WTC11 (cell line): ENCODE measurements at regions not wholly inside any gene's neighbourhood (a gene's known extent, or its start where the extent isn't known, plus 50 kb on each side); places are given as distances from the start of the nearest gene placed in this dataset.

Experiments used
- ATAC-seq: fragments of 200-7000 bp; cut with Tn5 transposase; 2 replicates; pipeline ENCODE4 v1.10.0; 2021; ENCODE audit warnings: mild to moderate bottlenecking, moderate library complexity
- CTCF ChIA-PET: fragments of 300-600 bp; sonication (Branson Sonifier 250); formaldehyde crosslinking; loops from one replicate; lab custom pipeline; 2021; ENCODE audit warnings: antibody characterized with exemption; lab: Charles Lee
- POLR2A ChIA-PET: fragments of 350-600 bp; sonication (Branson Sonifier 250); formaldehyde crosslinking; loops from one replicate; lab custom pipeline; 2021; ENCODE audit warnings: antibody characterized with exemption; lab: Charles Lee
- DNase-seq: peaks from one replicate; pipeline ENCODE4 v3.0.0; 2021; ENCODE audit warnings: low spot score
- H3K27ac Mint-ChIP-seq: 2 replicates; pipeline ENCODE4 v1.8.0; 2021; ENCODE audit warnings: mixed read lengths
- H3K27me3 Mint-ChIP-seq: 2 replicates; pipeline ENCODE4 v1.8.0; 2021; ENCODE audit warnings: low read depth, mild to moderate bottlenecking, moderate library complexity, mixed read lengths
- H3K36me3 Mint-ChIP-seq: 2 replicates; pipeline ENCODE4 v1.8.0; 2021; ENCODE audit warnings: mixed read lengths
- H3K4me1 Mint-ChIP-seq: 2 replicates; pipeline ENCODE4 v1.8.0; 2022; ENCODE audit warnings: mixed read lengths
- H3K4me3 Mint-ChIP-seq: 2 replicates; pipeline ENCODE4 v1.8.0; 2021; ENCODE audit warnings: mild to moderate bottlenecking, moderate library complexity, mixed read lengths
- H3K9me3 Mint-ChIP-seq: 2 replicates; pipeline ENCODE4 v1.8.0; 2021; ENCODE audit warnings: mixed read lengths
- ARID4B ChIP-seq: sonication (generic); formaldehyde crosslinking; IDR thresholded peaks from 2 replicates; pipeline ENCODE4 v1.8.0; 2023; ENCODE audit warnings: missing genetic modification reagents, mild to moderate bottlenecking, borderline replicate concordance
- ATF2 ChIP-seq: sonication (generic); formaldehyde crosslinking; IDR thresholded peaks from 2 replicates; pipeline ENCODE4 v1.8.1; 2022; ENCODE audit warnings: low read depth, missing genetic modification reagents, borderline replicate concordance
- E2F1 ChIP-seq: sonication (generic); formaldehyde crosslinking; IDR thresholded peaks from 2 replicates; pipeline ENCODE4 v1.8.0; 2022; ENCODE audit warnings: mild to moderate bottlenecking, missing genetic modification reagents
- FOXK1 ChIP-seq: sonication (generic); formaldehyde crosslinking; IDR thresholded peaks from 2 replicates; pipeline ENCODE4 v1.8.0; 2022; ENCODE audit warnings: mild to moderate bottlenecking, moderate library complexity, missing genetic modification reagents
- IRF1 ChIP-seq: sonication (generic); formaldehyde crosslinking; IDR thresholded peaks from 2 replicates; pipeline ENCODE4 v1.8.0; 2023; ENCODE audit warnings: missing genetic modification reagents
- IRF2 ChIP-seq: sonication (generic); formaldehyde crosslinking; IDR thresholded peaks from 2 replicates; pipeline ENCODE4 v1.8.0; 2022; ENCODE audit warnings: low read depth, missing genetic modification reagents, borderline replicate concordance
- JAZF1 ChIP-seq: fragments of 250-450 bp; sonication (Bioruptor Pico); IDR thresholded peaks from 2 replicates; pipeline ENCODE4 v1.9.0; 2021; ENCODE audit warnings: moderate library complexity, mild to moderate bottlenecking, inconsistent platforms
- JUN ChIP-seq: sonication (generic); formaldehyde crosslinking; IDR thresholded peaks from 2 replicates; pipeline ENCODE4 v1.8.0; 2023; ENCODE audit warnings: mild to moderate bottlenecking, missing genetic modification reagents
- NFATC4 ChIP-seq: fragments of 250-450 bp; sonication (Bioruptor Pico); IDR thresholded peaks from 2 replicates; pipeline ENCODE4 v1.9.0; 2021; ENCODE audit warnings: mild to moderate bottlenecking
- NR2C2 ChIP-seq: sonication (generic); formaldehyde crosslinking; IDR thresholded peaks from 2 replicates; pipeline ENCODE4 v1.8.0; 2022; ENCODE audit warnings: mild to moderate bottlenecking, missing genetic modification reagents
- SMAD4 ChIP-seq: sonication (generic); formaldehyde crosslinking; IDR thresholded peaks from 2 replicates; pipeline ENCODE4 v1.8.0; 2022; ENCODE audit warnings: mild to moderate bottlenecking, missing genetic modification reagents
- SP1 ChIP-seq: sonication (generic); formaldehyde crosslinking; conservative IDR thresholded peaks from 2 replicates; pipeline ENCODE4 v1.8.1; 2022; ENCODE audit warnings: missing genetic modification reagents
- TCF7 ChIP-seq: sonication (generic); formaldehyde crosslinking; IDR thresholded peaks from 2 replicates; pipeline ENCODE4 v1.8.0; 2022; ENCODE audit warnings: mild to moderate bottlenecking, low read depth, missing genetic modification reagents, moderate library complexity
- USF2 ChIP-seq: sonication (generic); formaldehyde crosslinking; IDR thresholded peaks from 2 replicates; pipeline ENCODE4 v1.8.1; 2023; ENCODE audit warnings: mild to moderate bottlenecking, missing genetic modification reagents, moderate library complexity
- ZMAT4 ChIP-seq: fragments of 250-450 bp; sonication (Bioruptor Pico); IDR thresholded peaks from 2 replicates; pipeline ENCODE4 v1.9.0; 2021; ENCODE audit warnings: mild to moderate bottlenecking
- ZNF121 ChIP-seq: sonication (generic); formaldehyde crosslinking; IDR thresholded peaks from 2 replicates; pipeline ENCODE4 v1.8.0; 2023; ENCODE audit warnings: missing genetic modification reagents
- ZNF425 ChIP-seq: fragments of 250-450 bp; sonication (Bioruptor Pico); conservative IDR thresholded peaks from 2 replicates; pipeline ENCODE4 v1.9.0; 2021; ENCODE audit warnings: mild to moderate bottlenecking
- TF ChIP-seq, protein P1 (sequence below): fragments of 250-450 bp; sonication (Bioruptor Pico); IDR thresholded peaks from 2 replicates; pipeline ENCODE4 v1.9.0; 2021; ENCODE audit warnings: mild to moderate bottlenecking
- TF ChIP-seq, protein P2 (sequence below): sonication (generic); formaldehyde crosslinking; conservative IDR thresholded peaks from 2 replicates; pipeline ENCODE4 v1.8.1; 2022; ENCODE audit warnings: mild to moderate bottlenecking, missing genetic modification reagents

DNA sequence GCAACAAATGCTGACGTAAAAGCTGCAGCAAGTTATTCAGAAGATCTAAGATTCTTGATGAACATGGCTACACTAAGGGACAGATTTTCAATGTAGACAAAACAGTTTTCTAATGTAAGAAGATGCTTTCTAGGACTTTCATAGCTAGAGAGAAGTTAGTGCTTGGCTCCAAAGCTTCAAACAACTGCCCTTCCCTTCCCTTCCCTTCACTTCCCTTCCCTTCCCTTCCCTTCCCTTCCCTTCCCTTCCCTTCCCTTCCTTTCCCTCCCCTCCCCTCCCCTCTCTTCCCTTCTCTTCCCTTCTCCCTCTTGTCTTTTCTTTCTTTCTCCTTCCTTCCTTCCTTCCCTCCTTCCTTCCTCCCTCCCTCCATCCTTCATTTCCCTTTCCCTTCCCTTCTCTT is 365.3 kb upstream of the ADGRL4 start:
- CTCF ChIA-PET, result no interaction called here
- Mint-ChIP-seq H3K36me3 (0 out of 2 replicates have a peak, but pooled peaks cover 2% of the 10 kb centered on the region), H3K27ac (no peak overlapping the region), H3K4me3 (no peak overlapping the region), H3K9me3 (peaks cover 7% of the 10 kb centered on the region; the same call in 1 of the 2 replicates), H3K27me3 (no peaks in the 10 kb centered on the region), H3K4me1 (peaks cover 21% of the 10 kb centered on the region)
- ATAC-seq, result no peak
- no peak for DNase-seq
- TF ChIP-seq ATF2 (CRISPR knock-in tag) (no peak), TCF7 (CRISPR knock-in tag) (no peak)
- POLR2A ChIA-PET, result no interaction called here

- CTCF ChIA-PET, result no interaction called here
- Mint-ChIP-seq H3K27ac (no peak overlapping the region), H3K27me3 (no peaks in the 10 kb centered on the region), H3K9me3 (peaks cover 7% of the 10 kb centered on the region; the same call in 1 of the 2 replicates), H3K4me1 (peaks cover 14% of the 10 kb centered on the region), H3K4me3 (no peak overlapping the region), H3K36me3 (0 out of 2 replicates have a peak, but pooled peaks cover 2% of the 10 kb centered on the region)
- TF ChIP-seq ZNF121, result no peak
- TF ChIP-seq NR2C2 (CRISPR knock-in tag), result no peak
- no peak for TF ChIP-seq USF2
- TF ChIP-seq, protein P1, sequence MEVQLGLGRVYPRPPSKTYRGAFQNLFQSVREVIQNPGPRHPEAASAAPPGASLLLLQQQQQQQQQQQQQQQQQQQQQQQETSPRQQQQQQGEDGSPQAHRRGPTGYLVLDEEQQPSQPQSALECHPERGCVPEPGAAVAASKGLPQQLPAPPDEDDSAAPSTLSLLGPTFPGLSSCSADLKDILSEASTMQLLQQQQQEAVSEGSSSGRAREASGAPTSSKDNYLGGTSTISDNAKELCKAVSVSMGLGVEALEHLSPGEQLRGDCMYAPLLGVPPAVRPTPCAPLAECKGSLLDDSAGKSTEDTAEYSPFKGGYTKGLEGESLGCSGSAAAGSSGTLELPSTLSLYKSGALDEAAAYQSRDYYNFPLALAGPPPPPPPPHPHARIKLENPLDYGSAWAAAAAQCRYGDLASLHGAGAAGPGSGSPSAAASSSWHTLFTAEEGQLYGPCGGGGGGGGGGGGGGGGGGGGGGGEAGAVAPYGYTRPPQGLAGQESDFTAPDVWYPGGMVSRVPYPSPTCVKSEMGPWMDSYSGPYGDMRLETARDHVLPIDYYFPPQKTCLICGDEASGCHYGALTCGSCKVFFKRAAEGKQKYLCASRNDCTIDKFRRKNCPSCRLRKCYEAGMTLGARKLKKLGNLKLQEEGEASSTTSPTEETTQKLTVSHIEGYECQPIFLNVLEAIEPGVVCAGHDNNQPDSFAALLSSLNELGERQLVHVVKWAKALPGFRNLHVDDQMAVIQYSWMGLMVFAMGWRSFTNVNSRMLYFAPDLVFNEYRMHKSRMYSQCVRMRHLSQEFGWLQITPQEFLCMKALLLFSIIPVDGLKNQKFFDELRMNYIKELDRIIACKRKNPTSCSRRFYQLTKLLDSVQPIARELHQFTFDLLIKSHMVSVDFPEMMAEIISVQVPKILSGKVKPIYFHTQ, result no peak
- no peak for TF ChIP-seq SMAD4 (CRISPR knock-in tag)
- TF ChIP-seq, protein P2, sequence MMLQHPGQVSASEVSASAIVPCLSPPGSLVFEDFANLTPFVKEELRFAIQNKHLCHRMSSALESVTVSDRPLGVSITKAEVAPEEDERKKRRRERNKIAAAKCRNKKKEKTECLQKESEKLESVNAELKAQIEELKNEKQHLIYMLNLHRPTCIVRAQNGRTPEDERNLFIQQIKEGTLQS (CRISPR knock-in tag), result no peak
- TF ChIP-seq IRF2, result no peak
- no peak for TF ChIP-seq JUN
- TF ChIP-seq ARID4B, result no peak
- ATAC-seq (no peak), DNase-seq (no peak)
- POLR2A ChIA-PET, result no interaction called here
These were observed 362.6 kb upstream of the ADGRL4 start for GRCh38 chr1:79369091-79369490.

- peaks cover 27% of the 10 kb centered on the region for H3K4me1 Mint-ChIP-seq
- CTCF ChIA-PET, result no interaction called here
- TF ChIP-seq IRF1 (CRISPR knock-in tag) (no peak), E2F1 (CRISPR knock-in tag) (no peak), ZMAT4 (CRISPR knock-in tag) (no peak), SP1 (no peak), FOXK1 (CRISPR knock-in tag) (no peak), IRF2 (no peak), JAZF1 (CRISPR knock-in tag) (no peak), NFATC4 (CRISPR knock-in tag) (no peak), ZNF425 (CRISPR knock-in tag) (no peak)
- TF ChIP-seq, all 79 proteins: peak for 0
- no peak overlapping the region for H3K4me3 Mint-ChIP-seq
- ATAC-seq (peak; percentile 57), DNase-seq (no peak)
- no peak overlapping the region for H3K27ac Mint-ChIP-seq
- H3K36me3 Mint-ChIP-seq, result no peaks in the 10 kb centered on the region
- peaks cover 2% of the 10 kb centered on the region for H3K9me3 Mint-ChIP-seq
- POLR2A ChIA-PET, result no interaction called here
- H3K27me3 Mint-ChIP-seq, result no peaks in the 10 kb centered on the region
These were observed 358.4 kb upstream of the ADGRL4 start for GRCh38 chr1:79364896-79365295.
